HFFc6 (cell line): ENCODE measurements at regions not wholly inside any gene's neighbourhood (a gene's known extent, or its start where the extent isn't known, plus 50 kb on each side); places are given as distances from the start of the nearest gene placed in this dataset.

ENCODE experiments used
- DNase-seq: peaks from one replicate; pipeline ENCODE4 v3.0.0-alpha.2; 2018
- H3K27ac Mint-ChIP-seq: 2 replicates; pipeline ENCODE4 v1.8.0; 2020; ENCODE audit warnings: mild to moderate bottlenecking, mixed read lengths
- H3K27me3 Mint-ChIP-seq: 2 replicates; pipeline ENCODE4 v1.8.0; 2021; ENCODE audit warnings: mild to moderate bottlenecking, moderate library complexity, mixed read lengths; ENCODE audit not compliant: insufficient read depth
- H3K36me3 Mint-ChIP-seq: 2 replicates; pipeline ENCODE4 v1.8.0; 2021; ENCODE audit warnings: low read depth, mixed read lengths
- H3K4me1 Mint-ChIP-seq: 2 replicates; pipeline ENCODE4 v1.8.0; 2020; ENCODE audit warnings: low read depth, mixed read lengths
- H3K4me3 Mint-ChIP-seq: 2 replicates; pipeline ENCODE4 v1.8.0; 2020; ENCODE audit warnings: mild to moderate bottlenecking, moderate library complexity, mixed read lengths
- H3K9me3 Mint-ChIP-seq: 2 replicates; pipeline ENCODE4 v1.8.0; 2020; ENCODE audit warnings: mild to moderate bottlenecking, mixed read lengths
- CTCF ChIP-seq: fragments of 200-600 bp; sonication (generic); IDR thresholded peaks from 2 replicates; pipeline ENCODE4 v1.5.0; 2021; ENCODE audit warnings: antibody characterized with exemption, mild to moderate bottlenecking

- peaks cover 1% of the 10 kb centered on the region; the same call in 1 of the 2 replicates for H3K27me3 Mint-ChIP-seq
- no peak for TF ChIP-seq CTCF
- no peak overlapping the region for H3K27ac Mint-ChIP-seq
- H3K4me3 Mint-ChIP-seq = no peak overlapping the region
- H3K9me3 Mint-ChIP-seq = peaks cover 4% of the 10 kb centered on the region; the same call in 1 of the 2 replicates
- H3K4me1 Mint-ChIP-seq = no peaks in the 10 kb centered on the region
- H3K36me3 Mint-ChIP-seq = no peaks in the 10 kb centered on the region
- no peak for DNase-seq
These were observed 121.9 kb upstream of the DMD start for GRCh38 chrX:33333271-33333670.

- no peak for DNase-seq
- H3K27ac Mint-ChIP-seq = no peak overlapping the region
- no peaks in the 10 kb centered on the region for H3K27me3 Mint-ChIP-seq
- H3K4me3 Mint-ChIP-seq = no peak overlapping the region
- no peak for TF ChIP-seq CTCF
- no peaks in the 10 kb centered on the region for H3K36me3 Mint-ChIP-seq
- H3K4me1 Mint-ChIP-seq = no peaks in the 10 kb centered on the region
- peaks cover 4% of the 10 kb centered on the region; the same call in 1 of the 2 replicates for H3K9me3 Mint-ChIP-seq
These were observed 119.4 kb upstream of the DMD start for GRCh38 chrX:33330798-33331197.

- Mint-ChIP-seq H3K27me3 (no peaks in the 10 kb centered on the region), H3K36me3 (no peaks in the 10 kb centered on the region), H3K4me3 (no peak overlapping the region), H3K9me3 (peaks cover 7% of the 10 kb centered on the region), H3K4me1 (no peaks in the 10 kb centered on the region), H3K27ac (no peak overlapping the region)
- no peak for DNase-seq
- 0 out of 2 replicates have a peak, but pooled peaks have one; percentile 18 for TF ChIP-seq CTCF
These were observed 112.8 kb upstream of the DMD start for GRCh38 chrX:33324099-33324498.

GRCh38 chrX:33307911-33308354 is 96.6 kb upstream of the DMD start:
- H3K4me1 Mint-ChIP-seq = no peaks in the 10 kb centered on the region
- DNase-seq = no peak
- peaks cover 4% of the 10 kb centered on the region; the same call in 1 of the 2 replicates for H3K9me3 Mint-ChIP-seq
- H3K27ac Mint-ChIP-seq = no peak overlapping the region
- no peak overlapping the region for H3K4me3 Mint-ChIP-seq
- H3K27me3 Mint-ChIP-seq = no peaks in the 10 kb centered on the region; the same call in 1 of the 2 replicates
- TF ChIP-seq CTCF = no peak
- H3K36me3 Mint-ChIP-seq = no peaks in the 10 kb centered on the region

GRCh38 chrX:33298622-33299021 is 87.3 kb upstream of the DMD start:
- H3K36me3 Mint-ChIP-seq = no peaks in the 10 kb centered on the region
- no peak overlapping the region for H3K27ac Mint-ChIP-seq
- TF ChIP-seq CTCF = no peak
- H3K9me3 Mint-ChIP-seq = no peaks in the 10 kb centered on the region
- no peak overlapping the region for H3K4me3 Mint-ChIP-seq
- no peak for DNase-seq
- no peaks in the 10 kb centered on the region; the same call in 1 of the 2 replicates for H3K27me3 Mint-ChIP-seq
- no peaks in the 10 kb centered on the region for H3K4me1 Mint-ChIP-seq

GRCh38 chrX:33285550-33285949 is 74.2 kb upstream of the DMD start:
- Mint-ChIP-seq H3K27me3 (no peaks in the 10 kb centered on the region), H3K27ac (no peak overlapping the region)
- no peak for DNase-seq

More at GRCh38 chrX:33285550-33285949, 74.2 kb upstream of the DMD start:
- peaks cover 5% of the 10 kb centered on the region for H3K9me3 Mint-ChIP-seq
- no peaks in the 10 kb centered on the region for H3K4me1 Mint-ChIP-seq
- H3K4me3 Mint-ChIP-seq = no peak overlapping the region
- H3K36me3 Mint-ChIP-seq = no peaks in the 10 kb centered on the region
- TF ChIP-seq CTCF = no peak
